ENCODE measurements at regions not wholly inside any gene's neighbourhood (a gene's known extent, or its start where the extent isn't known, plus 50 kb on each side); places are given as distances from the start of the nearest gene placed in this dataset.

- Histone ChIP-seq H3K4me1 (no peaks in the 10 kb centered on the region), H3K4me3 (no peak overlapping the region), H3K27me3 (no peaks in the 10 kb centered on the region), H3K36me3 (no peaks in the 10 kb centered on the region), H3K9me3 (no peaks in the 10 kb centered on the region), H3K27ac (no peak overlapping the region)
- no peak for DNase-seq (ENCODE audit: extremely low spot score in 2 of 2)
- TF ChIP-seq POLR2A (IDR thresholded peaks at IDR 0.05) = no peak
- no peak for TF ChIP-seq CTCF (IDR thresholded peaks at IDR 0.05)
- TF ChIP-seq POLR2AphosphoS5 (IDR thresholded peaks at IDR 0.05; ENCODE audit: insufficient read depth in 1 of 2, low read depth in 1 of 2) = no peak
- intact Hi-C loops (cut with DNase I) = no loop called here
These were observed 64.6 kb upstream of the GPCPD1 start for GRCh38 chr20:5675103-5676091.

GRCh38 chr20:5674176-5674660, 63.4 kb upstream of the GPCPD1 start:
- intact Hi-C loops (cut with DNase I) = no loop called here
- no peak for DNase-seq (ENCODE audit: extremely low spot score in 2 of 2)
- Histone ChIP-seq H3K27ac (no peak overlapping the region), H3K36me3 (no peaks in the 10 kb centered on the region), H3K27me3 (no peaks in the 10 kb centered on the region), H3K4me1 (no peaks in the 10 kb centered on the region), H3K9me3 (no peaks in the 10 kb centered on the region), H3K4me3 (no peak overlapping the region)
- TF ChIP-seq POLR2A (IDR thresholded peaks at IDR 0.05) (no peak), CTCF (IDR thresholded peaks at IDR 0.05) (no peak), POLR2AphosphoS5 (IDR thresholded peaks at IDR 0.05; ENCODE audit: insufficient read depth in 1 of 2, low read depth in 1 of 2) (no peak)

GRCh38 chr20:5670874-5671273, 60.1 kb upstream of the GPCPD1 start:
- TF ChIP-seq POLR2A (IDR thresholded peaks at IDR 0.05) = no peak
- Histone ChIP-seq H3K36me3 (no peaks in the 10 kb centered on the region), H3K9me3 (no peaks in the 10 kb centered on the region), H3K4me1 (peaks cover 7% of the 10 kb centered on the region), H3K27ac (no peak overlapping the region), H3K27me3 (no peaks in the 10 kb centered on the region), H3K4me3 (no peak overlapping the region)
- DNase-seq (ENCODE audit: extremely low spot score in 2 of 2) = no peak
- intact Hi-C loops (cut with DNase I) = no loop called here

- intact Hi-C loops (cut with DNase I) = no loop called here
- no peaks in the 10 kb centered on the region for H3K27me3 ChIP-seq
- H3K36me3 ChIP-seq = no peaks in the 10 kb centered on the region
- TF ChIP-seq CTCF (IDR thresholded peaks at IDR 0.05) = no peak
- no peak for TF ChIP-seq POLR2AphosphoS5 (IDR thresholded peaks at IDR 0.05; ENCODE audit: insufficient read depth in 1 of 2, low read depth in 1 of 2)
- no peak for TF ChIP-seq POLR2A (IDR thresholded peaks at IDR 0.05)
- peaks cover 7% of the 10 kb centered on the region for H3K4me1 ChIP-seq
- no peak for DNase-seq (ENCODE audit: extremely low spot score in 2 of 2)
- no peaks in the 10 kb centered on the region for H3K9me3 ChIP-seq
- H3K27ac ChIP-seq = no peak overlapping the region
- no peak overlapping the region for H3K4me3 ChIP-seq
These were observed 59.3 kb upstream of the GPCPD1 start for GRCh38 chr20:5670036-5670536.

- Histone ChIP-seq H3K4me3 (no peak overlapping the region), H3K36me3 (no peaks in the 10 kb centered on the region), H3K27me3 (no peaks in the 10 kb centered on the region), H3K27ac (no peak overlapping the region), H3K9me3 (no peaks in the 10 kb centered on the region), H3K4me1 (peaks cover 7% of the 10 kb centered on the region)
- intact Hi-C loops (cut with DNase I) = no loop called here
- peak; percentile 20 to 76 for TF ChIP-seq POLR2AphosphoS5 (IDR thresholded peaks at IDR 0.05; ENCODE audit: insufficient read depth in 1 of 2, low read depth in 1 of 2)
- TF ChIP-seq CTCF (IDR thresholded peaks at IDR 0.05) = no peak
- DNase-seq (ENCODE audit: extremely low spot score in 2 of 2) = no peak
These were observed 57.7 kb upstream of the GPCPD1 start for GRCh38 chr20:5668529-5668868.

Measured in vagina (tissue), 2 donors.